ENCODE measurements at regions not wholly inside any gene's neighbourhood (a gene's known extent, or its start where the extent isn't known, plus 50 kb on each side); places are given as distances from the start of the nearest gene placed in this dataset.

DNA sequence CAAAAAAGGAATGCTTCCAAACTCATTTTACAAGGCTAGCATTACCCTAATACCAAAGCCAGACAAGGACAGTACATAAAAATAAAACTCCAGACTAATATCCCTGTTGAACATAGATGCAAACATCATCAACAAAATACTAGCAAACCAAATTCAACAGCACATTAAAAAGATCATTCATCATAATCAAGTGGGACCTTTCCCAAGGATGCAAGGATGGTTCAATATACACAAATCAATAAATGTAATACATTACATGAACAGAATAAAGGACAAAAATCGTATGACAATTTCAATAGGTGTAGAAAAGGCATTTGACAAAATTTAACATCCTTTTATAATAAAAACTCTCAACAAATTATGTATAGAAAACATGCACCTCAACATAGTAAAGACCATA lies 66.6 kb upstream of the CNR1 start:
- TF ChIP-seq ELK1 (IDR thresholded peaks at IDR 0.05; ENCODE audit: low read depth, low read length) (no peak), HCFC1 (IDR thresholded peaks at IDR 0.05; ENCODE audit: low read length) (no peak), SIN3A (IDR thresholded peaks at IDR 0.05; ENCODE audit: low read depth, low read length) (no peak), CHD1 (IDR thresholded peaks at IDR 0.05; ENCODE audit: low read depth, low read length) (no peak), BRCA1 (IDR thresholded peaks at IDR 0.05; ENCODE audit: low read depth, low read length) (no peak), PML (IDR thresholded peaks at IDR 0.05; ENCODE audit: low read length) (no peak), POLR2A (IDR thresholded peaks at IDR 0.05; ENCODE audit: low read depth, low read length) (no peak), ZNF274 (IDR thresholded peaks at IDR 0.05; ENCODE audit: insufficient read depth, insufficient read length) (no peak), RELA (IDR thresholded peaks at IDR 0.05; ENCODE audit: borderline replicate concordance, partially characterized antibody) (no peak)
